PC-3 (cell line): ENCODE measurements at regions not wholly inside any gene's neighbourhood (a gene's known extent, or its start where the extent isn't known, plus 50 kb on each side); places are given as distances from the start of the nearest gene placed in this dataset.

Source experiments
- ATAC-seq: fragments of 200-7000 bp; cut with Tn5 transposase; 2 replicates; pipeline ENCODE4 v1.9.1; 2020; ENCODE audit warnings: mild to moderate bottlenecking, moderate library complexity
- BruUV-seq: library from RNA; stranded (reverse); fragments of 400-500 nt; replicated peaks from 2 replicates; lab custom pipeline; 2021; lab: Mats Ljungman, UMichigan
- CTCF ChIA-PET: fragments of 300-600 bp; sonication (Branson Sonifier 250); formaldehyde crosslinking; loops from one replicate; lab custom pipeline; 2022; ENCODE audit warnings: antibody characterized with exemption; lab: Charles Lee
- POLR2A ChIA-PET: fragments of 300-600 bp; sonication (Branson Sonifier 250); formaldehyde crosslinking; loops from one replicate; lab custom pipeline; 2022; ENCODE audit warnings: antibody characterized with exemption; ENCODE audit not compliant: unreplicated experiment; lab: Charles Lee
- DNase-seq: peaks from one replicate; pipeline ENCODE4 v3.0.0-alpha.2; 2015
- H2AFZ ChIP-seq: fragments of 300-600 bp; sonication (generic); 2 replicates; pipeline ENCODE4 v1.6.0; 2016; ENCODE audit warnings: antibody characterized with exemption, low read length
- H3F3A ChIP-seq: fragments of 300-600 bp; sonication (generic); one replicate; pipeline ENCODE4 v1.6.0; 2017; ENCODE audit warnings: antibody characterized with exemption, low read length, control low read depth, mild to moderate bottlenecking; ENCODE audit not compliant: unreplicated experiment
- H3K27ac ChIP-seq: fragments of 300-600 bp; sonication (generic); 2 replicates; pipeline ENCODE4 v1.5.1; 2016; ENCODE audit warnings: mild to moderate bottlenecking, low read length
- H3K27me3 ChIP-seq: fragments of 300-600 bp; sonication (generic); 2 replicates; pipeline ENCODE4 v1.6.1; 2016; ENCODE audit warnings: low read length, mixed read lengths
- H3K36me3 ChIP-seq: fragments of 300-600 bp; sonication (generic); 2 replicates; pipeline ENCODE4 v1.6.1; 2016; ENCODE audit warnings: low read depth, mixed run types, low read length, mixed read lengths
- H3K4me1 ChIP-seq: fragments of 300-600 bp; sonication (generic); 2 replicates; pipeline ENCODE4 v1.5.1; 2016; ENCODE audit warnings: low read length; ENCODE audit not compliant: insufficient read depth
- H3K4me2 ChIP-seq: fragments of 300-600 bp; sonication (generic); 2 replicates; pipeline ENCODE4 v1.6.0; 2016; ENCODE audit warnings: low read length
- H3K4me3 ChIP-seq: fragments of 300-600 bp; sonication (generic); 2 replicates; pipeline ENCODE4 v1.5.1; 2016; ENCODE audit warnings: mild to moderate bottlenecking, low read length, mixed read lengths
- H3K79me2 ChIP-seq: fragments of 300-600 bp; sonication (generic); 2 replicates; pipeline ENCODE4 v1.6.1; 2017; ENCODE audit warnings: low read length, mixed read lengths
- H3K9ac ChIP-seq: fragments of 300-600 bp; sonication (generic); 2 replicates; pipeline ENCODE4 v1.6.0; 2016; ENCODE audit warnings: mild to moderate bottlenecking, low read length
- H3K9me2 ChIP-seq: fragments of 300-600 bp; sonication (generic); replicated peaks from 2 replicates; pipeline ENCODE4 v1.6.1; 2016; ENCODE audit warnings: mixed run types, low read length, mixed read lengths
- H3K9me3 ChIP-seq: fragments of 300-600 bp; sonication (generic); 2 replicates; pipeline ENCODE4 v1.6.1; 2016; ENCODE audit warnings: low read length, mixed read lengths
- H4K20me1 ChIP-seq: fragments of 300-600 bp; sonication (generic); 2 replicates; pipeline ENCODE4 v1.6.1; 2016; ENCODE audit warnings: low read length, mixed read lengths
- EZH2 ChIP-seq: fragments of 300-600 bp; sonication (generic); IDR thresholded peaks from one replicate; pipeline ENCODE4 v1.6.1; 2017; ENCODE audit warnings: antibody characterized with exemption, mild to moderate bottlenecking, low read length; ENCODE audit not compliant: unreplicated experiment
- EZH2phosphoT487 ChIP-seq: fragments of 300-600 bp; sonication (generic); IDR thresholded peaks from 2 replicates; pipeline ENCODE4 v1.6.1; 2018; ENCODE audit warnings: mild to moderate bottlenecking, antibody characterized with exemption, low read length, borderline replicate concordance
- intact Hi-C: fragments of 100-400 bp; cut with micrococcal nuclease; formaldehyde crosslinking; loops from 2 replicates; pipeline ENCODE4 v1.9.0; 2023
- TF ChIP-seq, protein P1 (sequence below): fragments of 300-600 bp; sonication (generic); conservative IDR thresholded peaks from 2 replicates; pipeline ENCODE4 v1.5.1; 2017; ENCODE audit warnings: antibody characterized with exemption, low read depth, mild to moderate bottlenecking, low read length

DNA sequence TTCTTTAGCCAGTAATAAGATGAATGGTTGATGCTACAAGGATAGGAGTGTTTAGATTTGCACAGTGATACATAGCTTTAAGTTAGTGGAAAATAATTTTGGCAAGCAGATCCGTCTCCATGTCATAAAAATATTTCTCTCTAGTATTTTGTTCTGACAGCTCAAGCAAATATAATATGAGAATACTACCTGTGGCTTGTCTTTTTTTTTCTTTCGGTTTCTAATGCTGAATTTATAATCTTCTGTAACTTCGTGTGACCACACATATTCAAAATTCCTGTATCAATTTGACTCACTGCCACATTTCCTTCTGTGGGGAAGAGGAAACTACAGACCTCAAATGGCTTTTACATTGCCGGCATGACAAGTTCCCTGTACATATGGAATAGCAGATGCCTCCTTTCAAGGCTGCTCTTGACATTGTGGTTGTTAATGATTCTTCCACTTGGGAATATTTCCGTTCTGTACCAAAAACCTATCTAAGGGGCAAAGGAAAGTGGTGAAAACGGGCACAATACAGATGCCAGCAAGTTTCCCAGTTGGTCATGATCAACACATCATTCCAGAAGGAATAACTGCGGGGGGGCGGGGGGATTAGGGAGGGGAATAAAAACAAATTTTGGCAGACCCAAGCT is 103.6 kb upstream of the CCDC91 start:
- Histone ChIP-seq H3K4me1 (peaks cover 12% of the 10 kb centered on the region), H3K9me2 (no peaks in the 10 kb centered on the region), H4K20me1 (no peaks in the 10 kb centered on the region), H3K27ac (no peak overlapping the region), H2AFZ (no peak overlapping the region), H3F3A (no peaks in the 10 kb centered on the region), H3K4me2 (no peak overlapping the region), H3K9me3 (no peaks in the 10 kb centered on the region), H3K27me3 (no peaks in the 10 kb centered on the region), H3K4me3 (no peak overlapping the region), H3K36me3 (no peaks in the 10 kb centered on the region), H3K9ac (no peak overlapping the region), H3K79me2 (no peaks in the 10 kb centered on the region)
- no peak for ATAC-seq
- no peak for DNase-seq
- POLR2A ChIA-PET: interaction anchor here (0.6 kb wide), 1 partner anchor 59 kb away, joined by 3 read pairs; no protein-coding TSS in a partner anchor
- BruUV-seq: no TSS peak
- CTCF ChIA-PET: no interaction called here
- TF ChIP-seq EZH2phosphoT487 (no peak), EZH2 (no peak)
- TF ChIP-seq, protein P1, sequence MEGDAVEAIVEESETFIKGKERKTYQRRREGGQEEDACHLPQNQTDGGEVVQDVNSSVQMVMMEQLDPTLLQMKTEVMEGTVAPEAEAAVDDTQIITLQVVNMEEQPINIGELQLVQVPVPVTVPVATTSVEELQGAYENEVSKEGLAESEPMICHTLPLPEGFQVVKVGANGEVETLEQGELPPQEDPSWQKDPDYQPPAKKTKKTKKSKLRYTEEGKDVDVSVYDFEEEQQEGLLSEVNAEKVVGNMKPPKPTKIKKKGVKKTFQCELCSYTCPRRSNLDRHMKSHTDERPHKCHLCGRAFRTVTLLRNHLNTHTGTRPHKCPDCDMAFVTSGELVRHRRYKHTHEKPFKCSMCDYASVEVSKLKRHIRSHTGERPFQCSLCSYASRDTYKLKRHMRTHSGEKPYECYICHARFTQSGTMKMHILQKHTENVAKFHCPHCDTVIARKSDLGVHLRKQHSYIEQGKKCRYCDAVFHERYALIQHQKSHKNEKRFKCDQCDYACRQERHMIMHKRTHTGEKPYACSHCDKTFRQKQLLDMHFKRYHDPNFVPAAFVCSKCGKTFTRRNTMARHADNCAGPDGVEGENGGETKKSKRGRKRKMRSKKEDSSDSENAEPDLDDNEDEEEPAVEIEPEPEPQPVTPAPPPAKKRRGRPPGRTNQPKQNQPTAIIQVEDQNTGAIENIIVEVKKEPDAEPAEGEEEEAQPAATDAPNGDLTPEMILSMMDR: no peak
- intact Hi-C loops: no loop called here

DNA sequence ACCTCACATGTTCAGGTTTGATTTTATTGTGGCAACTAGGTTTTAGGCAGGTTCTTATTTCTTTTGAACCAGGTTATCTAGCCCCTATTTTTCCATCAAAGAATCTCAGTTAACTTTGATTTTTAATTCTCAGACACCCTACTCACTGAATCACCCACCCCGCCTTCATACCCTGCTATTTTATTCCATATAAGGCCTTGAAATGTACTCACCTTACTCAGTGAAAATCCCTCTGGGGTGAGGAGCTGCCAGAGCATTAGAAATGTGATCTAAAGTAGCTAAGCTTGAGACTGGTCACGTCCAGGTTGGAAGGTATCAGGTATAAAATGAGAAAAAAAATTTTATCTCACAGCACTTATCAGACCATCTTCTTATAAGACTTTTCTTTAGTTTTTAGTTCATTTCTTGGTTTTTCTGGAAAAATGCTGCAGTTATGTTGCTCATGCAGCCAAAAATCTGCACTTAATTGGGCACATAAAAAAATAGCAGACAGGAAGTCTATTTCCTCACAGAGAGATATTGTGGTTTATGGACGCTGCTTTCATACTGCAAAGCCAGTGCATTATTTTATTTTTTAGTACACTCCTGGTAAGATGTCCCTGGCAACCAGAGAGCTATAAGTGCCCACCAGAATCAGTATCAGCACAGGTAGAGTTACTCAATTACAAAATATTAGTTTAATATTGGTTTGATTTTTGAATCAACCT is 101.5 kb upstream of the CCDC91 start:
- ATAC-seq (no peak), DNase-seq (no peak)
- Histone ChIP-seq H3K4me1 (peaks cover 12% of the 10 kb centered on the region), H3K9me3 (no peaks in the 10 kb centered on the region), H3K79me2 (no peaks in the 10 kb centered on the region), H3F3A (no peaks in the 10 kb centered on the region), H3K9me2 (no peaks in the 10 kb centered on the region), H3K27ac (no peak overlapping the region), H3K4me3 (no peak overlapping the region), H3K27me3 (no peaks in the 10 kb centered on the region), H3K36me3 (no peaks in the 10 kb centered on the region), H2AFZ (no peak overlapping the region), H3K9ac (no peak overlapping the region), H4K20me1 (no peaks in the 10 kb centered on the region), H3K4me2 (no peak overlapping the region; the same call in 1 of the 2 replicates)
- TF ChIP-seq EZH2 (no peak), EZH2phosphoT487 (no peak)
- TF ChIP-seq, protein P1: no peak
- POLR2A ChIA-PET: no interaction called here
- intact Hi-C loops: no loop called here
- no TSS peak for BruUV-seq
- CTCF ChIA-PET: interaction anchor here (0.5 kb wide), 1 partner anchor 24 kb away, joined by 3 read pairs; no protein-coding TSS in a partner anchor

DNA sequence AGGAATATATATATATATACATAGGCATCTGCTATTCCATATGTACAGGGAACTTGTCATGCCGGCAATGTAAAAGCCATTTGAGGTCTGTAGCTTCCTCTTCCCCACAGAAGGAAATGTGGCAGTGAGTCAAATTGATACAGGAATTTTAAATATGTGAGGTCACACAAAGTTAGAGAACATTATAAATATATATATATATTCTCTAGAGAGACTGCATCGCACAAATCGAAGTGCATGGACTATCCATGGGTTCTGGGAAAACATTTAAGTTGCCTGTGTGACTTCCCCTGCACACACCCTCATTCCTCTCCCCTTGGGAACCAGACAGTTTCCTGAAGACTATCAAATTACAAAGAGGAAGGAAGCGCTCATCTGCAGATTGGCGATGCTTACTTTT is 100.9 kb upstream of the CCDC91 start:
- no peaks in the 10 kb centered on the region for H3K27me3 ChIP-seq
- no peak overlapping the region for H2AFZ ChIP-seq
- intact Hi-C loops: no loop called here
- H4K20me1 ChIP-seq: no peaks in the 10 kb centered on the region
- POLR2A ChIA-PET: no interaction called here
- no peak overlapping the region for H3K4me2 ChIP-seq
- no peaks in the 10 kb centered on the region for H3K9me2 ChIP-seq
- TF ChIP-seq EZH2: no peak
- TF ChIP-seq, protein P1: no peak
- no peak for TF ChIP-seq EZH2phosphoT487
- no peaks in the 10 kb centered on the region for H3K79me2 ChIP-seq
- peak; percentile 50 for DNase-seq
- H3K9ac ChIP-seq: no peak overlapping the region
- H3K4me1 ChIP-seq: peaks cover 12% of the 10 kb centered on the region
- ATAC-seq: peak; percentile 60
- no peaks in the 10 kb centered on the region for H3K9me3 ChIP-seq
- no TSS peak for BruUV-seq
- no peaks in the 10 kb centered on the region for H3K36me3 ChIP-seq
- no peaks in the 10 kb centered on the region for H3F3A ChIP-seq
- H3K27ac ChIP-seq: no peak overlapping the region
- H3K4me3 ChIP-seq: no peak overlapping the region
- CTCF ChIA-PET: no interaction called here
